HT-29 (cell line): ENCODE measurements at regions not wholly inside any gene's neighbourhood (a gene's known extent, or its start where the extent isn't known, plus 50 kb on each side); places are given as distances from the start of the nearest gene placed in this dataset.
"Not testable (repeated sequence)": the region's sequence is repeated elsewhere in the genome, so short reads cannot be mapped to it uniquely, and the experiment has no call there.

ENCODE experiments used
- DNase-seq: peaks from one replicate; pipeline ENCODE4 v3.0.0-alpha.2; 2015; ENCODE audit warnings: low spot score

DNA sequence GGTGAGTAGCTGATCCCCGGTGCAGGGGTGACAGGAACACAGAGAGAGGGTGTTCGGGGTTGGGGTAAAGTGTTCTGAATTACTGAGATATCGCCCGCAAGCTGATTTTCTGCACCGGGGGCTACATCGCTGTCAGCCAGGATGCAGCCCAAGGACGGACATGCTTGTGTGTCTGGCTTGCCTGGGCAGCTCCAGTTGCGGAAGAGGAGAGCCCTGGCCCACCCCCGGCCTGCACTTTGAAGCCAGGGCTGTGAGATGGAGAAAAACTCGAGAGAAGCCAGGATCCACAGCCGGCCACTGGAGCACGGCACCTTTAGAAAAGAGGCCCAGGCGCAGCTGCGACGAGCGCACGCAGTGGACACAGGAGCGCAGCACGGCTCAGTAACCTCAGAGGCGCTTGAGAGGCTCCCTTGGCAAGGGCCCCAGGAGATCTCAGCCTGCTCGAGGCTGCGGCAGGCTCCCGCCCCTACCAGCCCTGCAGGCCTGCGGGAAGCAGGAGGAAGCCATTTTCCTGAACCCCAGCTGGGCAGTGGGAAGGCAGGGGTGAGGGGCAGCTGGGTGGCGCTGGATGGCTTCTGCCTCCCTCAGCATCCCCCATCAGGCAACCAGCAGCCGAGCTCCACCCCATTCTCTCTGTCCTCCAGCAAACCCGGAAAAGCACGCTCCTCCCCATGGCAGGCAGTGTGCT lies 59.2 kb downstream of the C9orf50 start:
- peak; percentile 54 for DNase-seq

DNA sequence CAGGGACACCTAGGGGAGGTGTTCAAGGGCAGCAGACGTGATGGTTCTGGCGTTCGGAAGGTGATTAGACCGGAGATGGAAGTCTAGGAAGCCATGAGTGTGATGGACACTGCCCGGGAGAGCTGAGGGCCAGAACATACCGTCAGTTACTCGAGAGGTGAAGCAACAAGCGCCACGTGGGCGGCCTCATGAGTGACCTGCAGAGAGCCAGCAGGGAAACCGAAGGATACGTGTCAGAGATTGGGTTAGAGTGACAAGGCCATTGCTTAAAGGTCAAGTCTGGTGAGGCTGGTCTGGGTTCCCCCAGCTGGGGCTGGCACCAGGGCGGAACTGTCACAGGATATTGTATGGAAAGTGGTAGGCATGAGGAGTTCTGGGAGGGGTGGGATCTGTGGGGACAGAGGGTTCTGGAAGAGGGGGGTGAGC lies 60.0 kb downstream of the C9orf50 start:
- DNase-seq, result no peak

- no peak for DNase-seq
Observed at GRCh38 chr9:129559506-129559881, 61.4 kb downstream of the C9orf50 start.

GRCh38 chr9:129558551-129559505 lies 62.1 kb downstream of the C9orf50 start:
- peak; percentile 22 for DNase-seq

- no peak for DNase-seq
Observed at GRCh38 chr9:129558063-129558550, 62.8 kb downstream of the C9orf50 start.

DNA sequence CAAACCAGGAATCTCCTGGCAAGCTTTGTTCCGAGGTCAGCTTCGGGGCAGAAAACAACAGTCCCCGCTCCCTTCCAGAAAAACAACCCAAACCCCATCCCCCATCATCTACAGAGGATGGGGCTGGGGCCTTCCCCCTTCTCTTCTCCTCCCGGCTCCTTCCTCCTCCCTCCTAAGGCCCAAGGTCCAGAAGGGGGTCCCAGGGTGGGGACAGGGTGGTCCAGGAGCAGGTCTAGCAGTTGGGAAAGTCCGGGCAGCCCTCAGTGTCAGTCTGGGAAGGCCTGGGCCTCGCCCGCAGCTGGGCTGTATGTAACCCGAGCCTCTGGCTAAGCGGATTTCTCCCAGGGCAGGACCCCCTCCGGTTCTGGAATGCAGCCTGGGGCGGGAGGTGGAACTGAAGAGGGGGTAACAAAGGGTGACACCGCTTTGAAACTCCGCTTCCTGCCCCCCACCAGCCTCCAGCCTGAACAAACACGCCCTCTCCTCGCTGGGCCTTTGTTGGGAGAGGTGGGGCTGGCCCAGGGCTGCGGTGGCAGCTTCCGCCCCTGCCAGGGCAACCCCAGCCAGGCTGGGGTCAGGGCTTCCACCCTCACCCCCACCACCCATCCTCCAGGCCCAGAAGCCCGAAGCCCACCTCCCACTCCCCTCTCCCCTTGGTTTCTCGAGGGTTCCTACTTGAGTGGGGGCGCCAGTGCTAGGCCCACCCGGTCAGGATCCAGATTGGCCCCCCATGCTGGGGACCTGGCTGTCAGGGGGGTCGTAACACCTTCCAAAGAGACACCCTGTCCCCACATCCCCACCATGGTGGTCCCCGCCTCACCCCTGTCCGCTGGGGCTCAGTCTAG lies 63.5 kb downstream of the C9orf50 start:
- peak; percentile 35 for DNase-seq

DNA sequence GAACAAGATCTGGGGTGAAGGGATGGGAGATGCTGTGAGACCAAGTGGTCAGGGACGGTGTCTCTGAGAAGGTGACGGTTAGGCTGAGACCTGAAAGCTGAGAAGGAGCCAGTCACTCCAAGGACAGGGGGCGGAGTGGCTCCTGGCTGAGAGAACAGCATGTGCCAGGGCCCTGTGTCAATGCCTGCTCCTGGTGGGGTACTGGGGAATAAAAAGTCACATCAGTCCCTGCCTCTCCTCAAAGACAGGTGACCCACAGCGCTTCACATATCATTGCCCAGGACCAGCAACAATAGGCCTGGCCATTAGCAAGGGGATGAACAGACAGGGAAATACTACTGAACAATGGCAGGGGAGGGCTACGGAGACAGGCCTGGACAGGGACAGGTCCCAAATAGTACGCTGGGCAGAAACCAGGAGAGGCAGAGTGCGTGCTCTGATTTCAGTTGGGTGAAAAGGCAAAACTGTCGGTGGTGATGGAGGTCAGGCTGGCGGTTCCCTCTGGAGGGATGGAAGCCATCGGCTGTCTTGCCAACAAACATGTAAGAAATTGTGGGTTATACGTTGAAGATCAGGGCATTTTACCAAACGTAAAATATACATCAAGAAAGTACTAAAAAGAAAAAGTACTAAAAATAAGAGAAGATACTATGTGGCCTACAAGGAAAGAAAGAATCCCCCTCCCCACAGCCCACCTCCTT lies 64.3 kb downstream of the C9orf50 start:
- no peak for DNase-seq

DNA sequence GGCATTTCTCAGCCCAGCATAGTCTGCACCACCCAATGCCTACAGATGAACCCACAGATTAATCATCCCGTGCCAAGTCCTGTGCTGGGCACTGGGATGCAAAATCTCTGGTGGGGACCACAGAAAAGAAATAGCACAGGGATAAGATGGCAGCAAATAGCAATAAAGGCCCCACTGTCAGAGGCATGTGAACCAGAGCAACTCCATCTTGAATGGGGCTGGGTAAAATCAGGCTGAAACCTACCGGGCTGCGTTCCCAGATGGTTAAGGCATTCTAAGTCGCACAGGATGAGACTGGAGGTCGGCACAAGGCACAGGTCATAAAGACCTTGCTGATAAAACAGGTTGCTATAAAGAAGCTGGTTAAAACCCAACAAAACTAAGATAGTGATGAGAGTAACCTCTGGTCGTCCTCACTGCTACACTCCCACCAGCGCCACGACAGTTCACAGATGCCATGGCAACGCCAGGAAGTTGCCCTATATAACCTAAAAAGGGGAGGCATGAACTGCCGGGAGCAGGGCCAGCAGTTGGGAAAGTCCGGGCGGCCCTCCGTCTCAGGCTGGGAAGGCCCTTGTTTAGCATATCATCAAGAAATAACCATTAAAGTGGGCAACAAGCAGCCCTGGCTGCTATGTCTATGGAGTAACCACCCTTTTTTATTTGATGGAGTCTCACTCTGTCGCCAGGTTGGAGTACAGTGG lies 65.2 kb downstream of the C9orf50 start:
- no peak for DNase-seq

- no peak for DNase-seq
Observed at GRCh38 chr9:129554649-129555048, 66.3 kb downstream of the C9orf50 start.

DNA sequence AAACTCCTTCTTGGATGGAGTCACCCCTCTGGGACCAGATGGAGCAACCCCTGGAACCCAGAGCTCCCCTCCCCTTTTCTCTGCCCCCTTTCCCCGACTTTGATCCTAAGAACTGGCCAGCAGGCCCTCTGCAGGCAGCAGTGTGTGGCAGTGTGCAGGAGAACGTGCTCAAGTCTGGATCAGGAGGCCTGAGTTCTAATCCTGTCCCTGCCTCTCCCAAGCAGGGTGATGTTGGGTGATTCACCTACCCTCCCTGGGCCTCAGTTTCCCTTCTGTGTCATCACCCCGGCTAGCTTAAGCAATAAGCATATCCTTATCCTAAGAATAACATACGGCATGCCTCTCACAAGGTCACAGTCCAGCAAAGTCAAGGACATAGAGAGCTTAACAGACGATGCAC lies 67.6 kb downstream of the C9orf50 start:
- DNase-seq, result no peak

- no peak for DNase-seq
Observed at GRCh38 chr9:129552064-129552463, 68.8 kb downstream of the C9orf50 start.

DNA sequence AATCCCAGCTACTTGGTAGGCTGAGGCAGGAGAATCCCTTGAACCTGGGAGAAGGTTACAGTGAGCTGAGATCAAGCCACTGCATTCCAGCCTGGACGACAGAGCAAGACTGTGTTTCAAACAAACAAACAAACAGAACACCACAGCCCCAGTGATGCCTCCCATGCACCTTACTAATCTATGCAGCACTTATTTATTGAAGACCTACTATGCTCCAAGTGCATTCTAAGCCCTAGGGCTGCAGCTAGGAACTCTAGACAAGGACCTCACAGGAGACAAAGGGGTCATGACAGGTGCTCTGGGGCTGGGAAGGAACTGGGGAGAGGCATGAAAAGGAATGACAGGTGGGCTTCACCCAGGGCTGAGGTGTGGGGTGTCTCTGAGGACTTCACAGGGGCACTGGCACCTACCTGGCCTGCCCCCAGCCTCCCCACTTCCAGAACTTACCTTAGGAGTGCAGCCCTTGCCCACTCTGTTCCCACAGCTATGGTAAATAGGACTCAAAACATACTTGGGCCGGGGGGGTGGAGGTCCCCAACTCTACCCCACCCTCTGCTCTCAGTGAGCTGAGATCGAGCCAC lies 69.4 kb downstream of the C9orf50 start:
- DNase-seq, result no peak

- DNase-seq, result not testable (repeated sequence)
Observed at GRCh38 chr9:129550977-129551376, 69.9 kb downstream of the C9orf50 start.

DNA sequence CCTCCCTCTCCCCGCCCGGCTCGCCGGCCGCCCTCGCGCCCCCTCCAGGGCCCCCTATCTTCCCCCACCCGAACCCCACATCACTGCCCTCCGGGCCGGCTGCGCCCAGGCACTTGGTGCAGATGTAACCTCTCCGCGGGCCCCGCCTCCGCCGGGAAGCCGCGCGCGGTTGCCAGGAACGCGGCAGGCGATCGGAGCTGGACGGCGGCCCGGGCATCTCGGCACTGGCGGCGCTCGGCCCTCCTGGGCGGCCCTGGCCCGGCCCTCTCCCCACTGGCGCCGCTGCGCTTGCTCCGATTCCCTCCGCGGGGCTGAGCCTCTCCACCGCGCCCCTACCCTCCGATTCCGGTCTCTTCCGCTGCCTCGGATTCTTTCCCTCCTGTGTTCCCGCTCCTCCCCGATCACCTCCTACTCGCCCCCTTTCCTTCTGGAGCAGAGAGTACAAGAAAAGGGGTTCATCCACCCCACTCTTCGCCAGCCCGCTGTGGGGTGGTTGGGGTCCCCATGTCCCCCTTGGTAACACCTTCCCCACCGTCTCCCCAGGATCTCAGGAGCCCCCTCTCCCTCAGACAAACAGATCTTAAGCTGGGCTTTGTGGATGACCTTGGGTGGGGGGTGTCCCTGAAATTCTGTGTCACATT lies 70.6 kb downstream of the C9orf50 start:
- peak; percentile 24 for DNase-seq

DNA sequence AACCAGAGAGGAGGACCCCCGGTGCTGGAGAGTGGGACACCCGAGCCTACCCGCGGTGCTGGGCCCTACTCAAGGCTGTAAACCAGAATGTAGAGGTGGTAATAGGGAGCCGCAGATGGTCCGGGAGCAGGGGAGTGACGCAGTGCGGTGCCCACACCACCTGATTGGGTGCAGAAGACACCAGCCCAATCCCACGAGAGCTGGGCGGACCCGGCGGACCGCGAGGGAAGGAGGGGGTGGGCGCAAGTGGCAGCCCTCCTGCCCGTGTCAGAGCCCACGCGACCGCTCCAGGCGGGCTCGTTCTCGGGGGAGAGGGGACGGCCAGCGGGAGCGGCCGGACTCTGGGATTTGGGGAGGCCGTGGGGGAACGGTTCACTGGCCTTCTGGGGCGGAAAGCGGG lies 71.2 kb downstream of the C9orf50 start:
- DNase-seq, result no peak

DNA sequence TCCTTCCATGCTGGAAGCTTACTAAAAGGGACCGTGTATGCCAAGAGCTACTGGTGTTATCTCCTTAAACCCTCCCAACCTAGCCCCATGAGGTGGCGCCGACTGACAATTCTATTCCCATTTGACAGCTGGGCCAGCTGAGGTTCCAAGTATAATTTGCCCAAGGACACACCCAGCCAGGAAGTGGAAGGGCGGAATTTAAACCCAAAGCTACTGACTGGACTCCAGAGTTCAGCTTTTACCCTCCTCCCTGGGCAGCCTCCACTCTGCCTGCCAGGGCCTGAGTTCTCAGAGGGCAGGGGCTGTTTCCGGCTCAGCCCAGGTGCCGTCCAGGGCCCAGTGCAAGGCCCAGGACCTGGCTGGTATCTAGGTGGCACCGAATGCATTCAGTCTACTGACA lies 71.8 kb downstream of the C9orf50 start:
- no peak for DNase-seq

DNA sequence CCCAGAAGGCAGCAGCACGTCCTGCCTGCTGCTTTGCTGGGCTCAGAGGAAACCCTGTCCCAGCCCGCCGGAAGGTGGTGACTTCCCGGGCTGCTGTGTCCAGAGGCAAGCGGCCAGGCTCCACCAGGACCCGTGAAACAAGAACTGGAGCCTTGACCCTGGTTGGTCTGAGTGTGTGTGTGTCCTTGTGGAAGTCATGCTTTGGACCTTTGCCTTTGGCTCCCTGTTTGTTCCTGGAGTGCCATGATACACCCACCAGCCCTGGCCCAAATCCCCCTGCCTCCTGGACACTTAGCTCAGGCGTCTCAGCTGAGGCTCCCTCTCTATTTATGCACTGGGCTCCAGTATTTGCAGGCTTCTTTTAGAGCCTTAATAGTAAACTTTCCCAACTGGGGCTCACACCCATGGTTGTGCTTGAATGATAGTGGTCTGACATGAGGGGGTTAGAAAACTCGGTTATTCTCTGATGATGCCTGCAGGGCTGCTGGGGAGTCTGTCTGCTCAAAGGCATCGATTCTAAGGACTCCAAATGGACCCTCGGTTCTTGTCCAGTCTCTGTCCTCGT lies 72.2 kb downstream of the C9orf50 start:
- DNase-seq, result no peak

DNA sequence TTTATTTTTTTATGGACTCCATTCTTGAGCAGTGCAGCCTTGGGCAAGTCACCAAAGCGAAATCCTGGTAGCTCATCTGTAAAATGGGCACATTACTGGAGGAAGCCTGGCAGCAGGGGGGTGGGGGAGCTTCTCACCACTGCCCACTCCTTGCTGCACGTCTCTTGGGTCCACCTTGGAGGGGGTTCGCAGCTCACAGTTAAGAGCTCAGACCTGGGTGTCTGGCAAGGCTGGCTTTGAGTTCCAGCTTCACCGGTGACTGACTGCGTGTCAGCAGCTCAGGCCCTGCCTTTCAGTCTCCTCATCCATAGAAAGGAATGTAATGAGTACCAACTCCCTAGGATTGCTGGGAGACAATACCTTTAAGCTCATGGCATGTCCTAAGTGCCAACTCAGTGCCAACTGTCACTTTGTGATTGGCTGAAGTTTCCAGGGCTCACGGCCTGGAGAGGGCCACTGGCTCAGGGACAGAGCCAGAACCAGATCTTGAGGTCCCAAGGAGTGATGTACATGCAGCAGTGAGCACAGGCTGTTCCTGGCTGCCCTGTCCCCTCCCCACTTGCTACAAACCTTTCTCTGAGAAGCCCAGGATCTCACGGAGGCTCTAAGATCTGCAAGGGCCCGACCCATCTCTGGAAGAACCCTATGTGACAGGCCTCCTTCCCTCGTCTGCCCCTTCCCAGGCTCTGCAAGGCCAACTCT lies 72.9 kb downstream of the C9orf50 start:
- DNase-seq, result no peak

GRCh38 chr9:129547063-129547462 lies 73.8 kb downstream of the C9orf50 start:
- no peak for DNase-seq
